SU-DHL-6 (cell line): ENCODE measurements at regions not wholly inside any gene's neighbourhood (a gene's known extent, or its start where the extent isn't known, plus 50 kb on each side); places are given as distances from the start of the nearest gene placed in this dataset.

ENCODE experiments used
- CTCF ChIP-seq: fragments of 200-600 bp; sonication (generic); IDR thresholded peaks from one replicate; pipeline ENCODE4 v1.5.1; 2017; ENCODE audit warnings: antibody characterized with exemption, mild to moderate bottlenecking, low read length, moderate library complexity; ENCODE audit not compliant: insufficient read depth, poor library complexity, severe bottlenecking
- EZH2phosphoT487 ChIP-seq: fragments of 200-600 bp; sonication (generic), shearing (Covaris generic); conservative IDR thresholded peaks from 2 replicates; pipeline ENCODE4 v1.6.1; 2018; ENCODE audit warnings: mild to moderate bottlenecking, antibody characterized with exemption, low read length, moderate library complexity, mixed read lengths

- TF ChIP-seq CTCF (no peak), EZH2phosphoT487 (no peak)
These were observed 159.6 kb downstream of the SALL1 start for GRCh38 chr16:50991436-50991835.
